Epithelial cell of proximal tubule (primary cell): ENCODE measurements at regions not wholly inside any gene's neighbourhood (a gene's known extent, or its start where the extent isn't known, plus 50 kb on each side); places are given as distances from the start of the nearest gene placed in this dataset.
"Not testable (repeated sequence)": the region's sequence is repeated elsewhere in the genome, so short reads cannot be mapped to it uniquely, and the experiment has no call there.

ENCODE experiments used
- DNase-seq: peaks from one replicate; pipeline ENCODE4 v3.0.0-alpha.2; 2011; ENCODE audit warnings: low read depth
- H3K4me3 ChIP-seq: 2 replicates; pipeline ENCODE4 v1.5.1; 2011; ENCODE audit warnings: low read depth, mild to moderate bottlenecking, low read length
- TF ChIP-seq, protein P1 (sequence below): conservative IDR thresholded peaks from 2 replicates; pipeline ENCODE4 v1.5.1; 2012; ENCODE audit warnings: low read depth, mild to moderate bottlenecking, low read length

DNA sequence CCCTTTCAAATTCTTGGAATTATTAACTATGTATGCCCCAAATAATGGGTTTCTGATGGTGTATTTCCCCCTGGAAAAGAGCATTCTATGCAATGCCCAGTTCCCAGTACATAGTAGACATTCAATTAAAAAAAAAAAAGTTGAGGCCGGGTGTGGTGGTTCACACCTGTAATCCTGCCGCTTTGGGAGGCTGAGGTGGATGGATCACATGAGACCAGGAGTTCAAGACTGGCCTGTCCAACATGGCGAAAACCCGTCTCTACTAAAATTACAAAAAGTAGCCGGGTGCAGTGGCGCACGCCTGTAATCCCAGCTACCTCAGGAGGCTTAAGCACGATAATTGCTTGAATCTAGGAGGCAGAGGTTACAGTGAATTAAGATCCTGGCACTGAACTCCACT is 83.3 kb upstream of the ZNF217 start:
- no peak overlapping the region for H3K4me3 ChIP-seq
- TF ChIP-seq, protein P1, sequence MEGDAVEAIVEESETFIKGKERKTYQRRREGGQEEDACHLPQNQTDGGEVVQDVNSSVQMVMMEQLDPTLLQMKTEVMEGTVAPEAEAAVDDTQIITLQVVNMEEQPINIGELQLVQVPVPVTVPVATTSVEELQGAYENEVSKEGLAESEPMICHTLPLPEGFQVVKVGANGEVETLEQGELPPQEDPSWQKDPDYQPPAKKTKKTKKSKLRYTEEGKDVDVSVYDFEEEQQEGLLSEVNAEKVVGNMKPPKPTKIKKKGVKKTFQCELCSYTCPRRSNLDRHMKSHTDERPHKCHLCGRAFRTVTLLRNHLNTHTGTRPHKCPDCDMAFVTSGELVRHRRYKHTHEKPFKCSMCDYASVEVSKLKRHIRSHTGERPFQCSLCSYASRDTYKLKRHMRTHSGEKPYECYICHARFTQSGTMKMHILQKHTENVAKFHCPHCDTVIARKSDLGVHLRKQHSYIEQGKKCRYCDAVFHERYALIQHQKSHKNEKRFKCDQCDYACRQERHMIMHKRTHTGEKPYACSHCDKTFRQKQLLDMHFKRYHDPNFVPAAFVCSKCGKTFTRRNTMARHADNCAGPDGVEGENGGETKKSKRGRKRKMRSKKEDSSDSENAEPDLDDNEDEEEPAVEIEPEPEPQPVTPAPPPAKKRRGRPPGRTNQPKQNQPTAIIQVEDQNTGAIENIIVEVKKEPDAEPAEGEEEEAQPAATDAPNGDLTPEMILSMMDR = no peak
- DNase-seq = no peak

GRCh38 chr20:53676519-53676822 is 82.8 kb upstream of the ZNF217 start:
- no peak overlapping the region for H3K4me3 ChIP-seq
- DNase-seq = no peak
- TF ChIP-seq, protein P1 = no peak

DNA sequence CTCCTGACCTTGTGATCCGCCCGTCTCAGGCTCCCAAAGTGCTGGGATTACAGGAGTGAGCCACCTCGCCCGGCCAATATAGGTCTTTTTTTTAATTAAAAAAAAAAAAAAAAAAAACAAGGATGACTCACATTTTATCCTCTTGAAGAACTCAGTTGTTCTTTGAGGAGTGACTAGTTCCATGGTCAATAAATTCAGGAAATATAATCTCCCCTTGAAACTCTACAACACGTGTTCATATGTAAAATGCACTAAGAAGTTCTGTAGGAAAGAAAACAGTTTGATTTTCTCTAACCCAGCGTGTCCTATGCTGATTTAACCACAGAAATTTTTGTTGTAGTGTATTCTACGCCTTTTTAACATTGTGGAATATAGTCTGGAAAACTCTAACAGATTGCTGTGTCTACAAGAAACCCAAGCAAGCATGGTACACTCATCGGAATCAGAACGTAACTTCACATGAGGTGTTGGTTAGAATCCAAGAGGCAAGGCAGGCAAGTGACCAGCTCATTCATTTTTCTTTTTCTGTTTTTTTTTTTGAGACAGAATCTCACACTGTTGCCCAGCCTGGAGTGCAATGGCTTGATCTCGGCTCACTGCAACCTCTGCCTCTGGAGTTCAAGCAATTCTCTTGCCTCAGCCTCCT is 79.0 kb upstream of the ZNF217 start:
- TF ChIP-seq, protein P1 = no peak
- no peak overlapping the region for H3K4me3 ChIP-seq
- DNase-seq = no peak

DNA sequence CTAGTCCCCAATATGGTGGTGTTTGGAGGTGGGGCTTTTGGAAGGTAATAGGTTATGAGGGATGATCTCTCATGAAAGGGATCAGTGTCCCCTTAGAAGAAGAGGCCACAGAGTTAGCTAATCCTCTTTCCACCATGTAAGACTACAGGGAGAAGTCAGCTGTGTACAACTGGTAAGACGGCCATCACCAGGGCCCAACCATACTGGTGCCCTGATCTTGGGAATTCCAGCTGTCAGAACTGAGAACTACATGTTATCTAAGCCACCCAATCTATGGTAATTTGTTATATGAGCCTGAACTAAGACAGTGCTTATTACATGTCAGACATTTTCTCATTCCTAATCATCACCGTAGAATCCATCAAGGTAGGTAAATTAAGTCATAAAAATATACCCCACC is 77.7 kb upstream of the ZNF217 start:
- H3K4me3 ChIP-seq = no peak overlapping the region
- TF ChIP-seq, protein P1 = no peak
- no peak for DNase-seq

DNA sequence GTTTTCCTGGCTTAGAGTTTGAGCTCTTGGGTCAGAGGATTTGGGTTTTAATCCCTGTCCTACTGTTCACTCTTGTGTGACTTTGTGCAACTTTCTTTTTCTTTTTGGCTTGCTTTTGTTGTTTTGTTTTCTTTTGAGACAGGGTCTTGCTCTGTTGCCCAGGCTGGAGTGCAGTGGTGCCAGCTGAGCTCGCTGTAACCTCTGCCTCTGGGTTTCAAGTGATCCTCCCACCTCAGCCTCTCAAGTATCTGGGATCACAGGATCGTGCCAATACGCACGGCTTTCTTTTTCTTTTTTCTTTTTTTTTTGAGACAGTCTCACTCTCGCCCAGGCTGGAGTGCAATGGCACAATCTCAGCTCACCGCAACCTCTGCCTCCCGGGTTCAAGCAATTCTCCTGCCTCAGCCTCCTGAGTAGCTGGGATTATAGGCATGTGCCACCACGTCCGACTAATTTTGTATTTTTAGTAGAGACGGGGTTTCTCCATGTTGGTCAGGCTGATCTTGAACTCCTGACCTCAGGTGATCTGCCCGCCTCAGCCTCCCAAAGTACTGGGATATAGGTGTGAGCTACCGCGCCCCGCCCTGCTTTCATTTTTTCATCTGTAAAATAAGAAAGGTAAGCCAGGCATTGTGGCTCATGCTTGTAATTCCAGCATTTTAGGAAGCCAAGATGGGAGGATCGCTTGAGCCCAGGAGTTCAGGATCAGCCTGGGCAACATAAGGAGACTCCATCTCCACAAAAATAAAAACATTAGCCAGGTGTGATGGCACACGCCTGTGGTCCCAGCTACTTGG is 76.1 kb upstream of the ZNF217 start:
- not testable (repeated sequence) for DNase-seq, H3K4me3 ChIP-seq

DNA sequence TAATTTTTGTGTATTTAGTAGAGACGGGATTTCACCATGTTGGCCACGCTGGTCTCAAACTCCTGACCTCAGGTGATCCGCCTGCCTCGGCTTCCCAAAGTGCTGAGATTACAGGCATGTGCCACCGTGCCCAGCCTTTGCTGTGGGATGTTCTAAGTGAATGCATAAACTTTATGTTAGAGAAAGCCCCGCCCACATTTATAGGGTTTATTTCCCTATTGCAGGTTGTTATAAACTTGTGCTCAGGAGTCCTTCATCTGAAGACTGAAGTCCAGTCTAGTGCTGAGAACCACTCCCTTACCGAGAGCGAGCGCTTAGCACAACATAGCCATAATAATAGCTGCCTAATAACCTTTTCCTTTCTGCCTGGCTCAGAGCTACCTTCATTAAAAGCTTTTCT is 75.4 kb upstream of the ZNF217 start:
- DNase-seq = no peak
- no peak overlapping the region for H3K4me3 ChIP-seq
- TF ChIP-seq, protein P1 = no peak

DNA sequence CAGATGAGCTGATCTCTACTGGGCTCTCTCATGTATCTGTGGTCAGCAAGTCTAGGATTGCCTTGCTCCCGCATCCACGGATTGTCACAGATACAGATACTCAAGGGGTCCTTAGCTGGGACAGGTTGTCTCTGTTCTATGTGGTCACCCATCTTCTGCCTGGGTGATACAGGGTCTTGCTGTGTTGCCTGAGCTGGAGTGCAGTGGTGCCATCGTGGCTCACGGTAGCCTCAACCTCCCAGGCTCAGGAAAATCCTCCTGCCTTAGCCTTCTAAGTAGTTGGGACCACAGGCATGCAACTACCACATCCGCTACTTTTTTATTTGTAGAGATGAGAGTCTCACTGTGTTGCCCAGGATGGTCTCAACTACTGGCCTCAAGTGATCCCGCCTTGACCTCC is 72.5 kb upstream of the ZNF217 start:
- no peak for DNase-seq
- TF ChIP-seq, protein P1 = no peak
- no peak overlapping the region for H3K4me3 ChIP-seq
